ENCODE measurements at regions not wholly inside any gene's neighbourhood (a gene's known extent, or its start where the extent isn't known, plus 50 kb on each side); places are given as distances from the start of the nearest gene placed in this dataset.
A peak's percentile ranks its signal among the peaks of the same experiment; 100 is the strongest.
"Not testable (repeated sequence)": the region's sequence is repeated elsewhere in the genome, so short reads cannot be mapped to it uniquely, and the experiment has no call there.

GRCh38 chr10:46803082-46803481, 108.1 kb upstream of the PTPN20 start:
- DNase-seq; H3K36me3 ChIP-seq (ENCODE audit: control insufficient read depth in 1 of 2, insufficient read depth in 2 of 2, low read length in 1 of 2); H3K27me3 ChIP-seq (ENCODE audit: control insufficient read depth in 1 of 2, insufficient read depth in 2 of 2, low read length in 1 of 2); H3K4me3 ChIP-seq (ENCODE audit: low read length in 2 of 2); intact Hi-C loops (cut with DNase I); ATAC-seq (ENCODE audit: low FRiP score); H3K27ac ChIP-seq (ENCODE audit: low read depth in 1 of 2, low read length in 2 of 2); H3K4me1 ChIP-seq (ENCODE audit: control insufficient read depth in 1 of 2, insufficient read depth in 2 of 2, low read length in 2 of 2); H3K9me3 ChIP-seq (ENCODE audit: control insufficient read depth, low read length): not testable (repeated sequence)
- 80 to 91% methylated on average over 1 of the region's 1 CpG for WGBS, 2 donors

GRCh38 chr10:46810222-46810621, 101.0 kb upstream of the PTPN20 start:
- 93 to 94% methylated on average over 3 of the region's 3 CpGs for WGBS, 2 donors
- DNase-seq; H3K9me3 ChIP-seq (ENCODE audit: control insufficient read depth, low read length); H3K4me3 ChIP-seq (ENCODE audit: low read length in 2 of 2); H3K4me1 ChIP-seq (ENCODE audit: control insufficient read depth in 1 of 2, insufficient read depth in 2 of 2, low read length in 2 of 2); H3K27me3 ChIP-seq (ENCODE audit: control insufficient read depth in 1 of 2, insufficient read depth in 2 of 2, low read length in 1 of 2); H3K36me3 ChIP-seq (ENCODE audit: control insufficient read depth in 1 of 2, insufficient read depth in 2 of 2, low read length in 1 of 2); intact Hi-C loops (cut with DNase I); ATAC-seq (ENCODE audit: low FRiP score); H3K27ac ChIP-seq (ENCODE audit: low read depth in 1 of 2, low read length in 2 of 2): not testable (repeated sequence)

GRCh38 chr10:46816126-46816525, 95.1 kb upstream of the PTPN20 start:
- H3K4me3 ChIP-seq (ENCODE audit: low read length in 2 of 2); H3K4me1 ChIP-seq (ENCODE audit: control insufficient read depth in 1 of 2, insufficient read depth in 2 of 2, low read length in 2 of 2); H3K27me3 ChIP-seq (ENCODE audit: control insufficient read depth in 1 of 2, insufficient read depth in 2 of 2, low read length in 1 of 2); ATAC-seq (ENCODE audit: low FRiP score); H3K36me3 ChIP-seq (ENCODE audit: control insufficient read depth in 1 of 2, insufficient read depth in 2 of 2, low read length in 1 of 2); DNase-seq; intact Hi-C loops (cut with DNase I); H3K9me3 ChIP-seq (ENCODE audit: control insufficient read depth, low read length); H3K27ac ChIP-seq (ENCODE audit: low read depth in 1 of 2, low read length in 2 of 2): not testable (repeated sequence)
- 95 to 97% methylated on average over 7 to 14 of the region's 18 CpGs for WGBS, 2 donors

- H3K9me3 ChIP-seq (ENCODE audit: control insufficient read depth, low read length); H3K4me3 ChIP-seq (ENCODE audit: low read length in 2 of 2); H3K27ac ChIP-seq (ENCODE audit: low read depth in 1 of 2, low read length in 2 of 2); H3K27me3 ChIP-seq (ENCODE audit: control insufficient read depth in 1 of 2, insufficient read depth in 2 of 2, low read length in 1 of 2); H3K36me3 ChIP-seq (ENCODE audit: control insufficient read depth in 1 of 2, insufficient read depth in 2 of 2, low read length in 1 of 2); intact Hi-C loops (cut with DNase I); H3K4me1 ChIP-seq (ENCODE audit: control insufficient read depth in 1 of 2, insufficient read depth in 2 of 2, low read length in 2 of 2): not testable (repeated sequence)
- peak; percentile 57 for ATAC-seq (ENCODE audit: low FRiP score)
- 88 to 95% methylated on average over 4 to 5 of the region's 11 CpGs for WGBS, 2 donors
- DNase-seq = peak in 1 of 2 donors; percentile 34
These were observed 70.7 kb upstream of the PTPN20 start for GRCh38 chr10:46840393-46841050.

- H3K36me3 ChIP-seq (ENCODE audit: control insufficient read depth in 1 of 2, insufficient read depth in 2 of 2, low read length in 1 of 2); H3K4me3 ChIP-seq (ENCODE audit: low read length in 2 of 2); H3K27ac ChIP-seq (ENCODE audit: low read depth in 1 of 2, low read length in 2 of 2); DNase-seq; H3K27me3 ChIP-seq (ENCODE audit: control insufficient read depth in 1 of 2, insufficient read depth in 2 of 2, low read length in 1 of 2); intact Hi-C loops (cut with DNase I); H3K4me1 ChIP-seq (ENCODE audit: control insufficient read depth in 1 of 2, insufficient read depth in 2 of 2, low read length in 2 of 2); H3K9me3 ChIP-seq (ENCODE audit: control insufficient read depth, low read length): not testable (repeated sequence)
- 89 to 94% methylated on average over 6 to 10 of the region's 10 CpGs for WGBS, 2 donors
- peak; percentile 57 for ATAC-seq (ENCODE audit: low FRiP score)
These were observed 70.1 kb upstream of the PTPN20 start for GRCh38 chr10:46841051-46841593.

- WGBS, 2 donors = 44 to 49% methylated on average over 2 of the region's 2 CpGs
- H3K4me3 ChIP-seq (ENCODE audit: low read length in 2 of 2); H3K27me3 ChIP-seq (ENCODE audit: control insufficient read depth in 1 of 2, insufficient read depth in 2 of 2, low read length in 1 of 2); ATAC-seq (ENCODE audit: low FRiP score); intact Hi-C loops (cut with DNase I); H3K36me3 ChIP-seq (ENCODE audit: control insufficient read depth in 1 of 2, insufficient read depth in 2 of 2, low read length in 1 of 2); H3K4me1 ChIP-seq (ENCODE audit: control insufficient read depth in 1 of 2, insufficient read depth in 2 of 2, low read length in 2 of 2); DNase-seq; H3K27ac ChIP-seq (ENCODE audit: low read depth in 1 of 2, low read length in 2 of 2); H3K9me3 ChIP-seq (ENCODE audit: control insufficient read depth, low read length): not testable (repeated sequence)
These were observed 66.0 kb upstream of the PTPN20 start for GRCh38 chr10:46845194-46845593.

GRCh38 chr10:46845640-46846039, 65.6 kb upstream of the PTPN20 start:
- DNase-seq; H3K4me1 ChIP-seq (ENCODE audit: control insufficient read depth in 1 of 2, insufficient read depth in 2 of 2, low read length in 2 of 2); intact Hi-C loops (cut with DNase I); H3K4me3 ChIP-seq (ENCODE audit: low read length in 2 of 2); H3K27ac ChIP-seq (ENCODE audit: low read depth in 1 of 2, low read length in 2 of 2); H3K9me3 ChIP-seq (ENCODE audit: control insufficient read depth, low read length); ATAC-seq (ENCODE audit: low FRiP score); H3K27me3 ChIP-seq (ENCODE audit: control insufficient read depth in 1 of 2, insufficient read depth in 2 of 2, low read length in 1 of 2); H3K36me3 ChIP-seq (ENCODE audit: control insufficient read depth in 1 of 2, insufficient read depth in 2 of 2, low read length in 1 of 2): not testable (repeated sequence)
- no CpG with 5 or more reads among the region's 6 CpGs for WGBS, 2 donors

- intact Hi-C loops (cut with DNase I); H3K27me3 ChIP-seq (ENCODE audit: control insufficient read depth in 1 of 2, insufficient read depth in 2 of 2, low read length in 1 of 2): not testable (repeated sequence)
- 76 to 100% methylated on average over 1 of the region's 1 CpG for WGBS, 2 donors
These were observed 50.5 kb upstream of the PTPN20 start for GRCh38 chr10:46860753-46861152.

More at GRCh38 chr10:46860753-46861152, 50.5 kb upstream of the PTPN20 start:
- H3K4me1 ChIP-seq (ENCODE audit: control insufficient read depth in 1 of 2, insufficient read depth in 2 of 2, low read length in 2 of 2); ATAC-seq (ENCODE audit: low FRiP score); H3K4me3 ChIP-seq (ENCODE audit: low read length in 2 of 2); H3K9me3 ChIP-seq (ENCODE audit: control insufficient read depth, low read length); H3K36me3 ChIP-seq (ENCODE audit: control insufficient read depth in 1 of 2, insufficient read depth in 2 of 2, low read length in 1 of 2); DNase-seq; H3K27ac ChIP-seq (ENCODE audit: low read depth in 1 of 2, low read length in 2 of 2): not testable (repeated sequence)

Data from aorta (tissue), 5 donors.